A549 (cell line): ENCODE measurements at regions not wholly inside any gene's neighbourhood (a gene's known extent, or its start where the extent isn't known, plus 50 kb on each side); places are given as distances from the start of the nearest gene placed in this dataset.
A peak's percentile ranks its signal among the peaks of the same experiment; 100 is the strongest.

Experiments used
- ATAC-seq, 2 experiments: fragments of 200-7000 bp in 1 of 2; fragments of >200 bp in 1 of 2; cut with Nextera tagmentation in 1 of 2; cut with Tn5 transposase in 1 of 2; 3 replicates each; pipeline versions ENCODE4 v1.8.0 to v1.9.1; 2018 to 2020; ENCODE audit warnings: mild to moderate bottlenecking in 1 of 2, moderate library complexity in 1 of 2
- CTCF ChIA-PET: fragments of 300-600 bp; sonication (Branson Sonifier 250); formaldehyde crosslinking; extraction: SDS; loops from one replicate; lab custom pipeline; 2021; ENCODE audit warnings: antibody characterized with exemption, inconsistent platforms; lab: Yijun Ruan, JAX
- POLR2A ChIA-PET: fragments of 350-600 bp; formaldehyde crosslinking; extraction: SDS; loops from one replicate; lab custom pipeline; 2021; ENCODE audit warnings: antibody characterized with exemption, inconsistent platforms; lab: Yijun Ruan, JAX
- DNase-seq, 2 experiments: peaks; one replicate each; pipeline versions ENCODE4 v3.0.0 to v3.0.0-alpha.2; 2011 to 2016; ENCODE audit warnings: low read depth in 1 of 2, low spot score in 1 of 2
- FAIRE-seq: peaks from 2 replicates; lab custom pipeline; 2011; peaks lifted over from hg19 to GRCh38; lab: Jason Lieb, UNC
- H3K27ac ChIP-seq, 2 experiments: fragments of >200 bp; sonication (Bioruptor Twin); formaldehyde crosslinking; 3 replicates each; pipeline ENCODE4 v1.5.1; 2016 to 2017
- H3K4me1 ChIP-seq: fragments of >200 bp; sonication (Bioruptor Twin); formaldehyde crosslinking; 3 replicates; pipeline ENCODE4 v1.6.1; 2016
- H3K4me2 ChIP-seq: fragments of >200 bp; sonication (Bioruptor Twin); formaldehyde crosslinking; 3 replicates; pipeline ENCODE4 v1.6.1; 2016
- H3K4me3 ChIP-seq: fragments of >200 bp; sonication (Bioruptor Twin); formaldehyde crosslinking; 3 replicates; pipeline ENCODE4 v1.5.1; 2016
- H3K9me3 ChIP-seq: fragments of >200 bp; sonication (Bioruptor Twin); formaldehyde crosslinking; 3 replicates; pipeline ENCODE4 v1.6.1; 2016
- ATOH8 ChIP-seq: fragments of 250-450 bp; sonication (Bioruptor Pico); IDR thresholded peaks from 2 replicates; pipeline ENCODE4 v1.5.0; 2020; ENCODE audit warnings: low read depth, mild to moderate bottlenecking, moderate library complexity
- CBX8 ChIP-seq: fragments of 200-600 bp; sonication (generic); IDR thresholded peaks from 2 replicates; pipeline ENCODE4 v1.6.1; 2016
- CHD4 ChIP-seq: fragments of 200-600 bp; sonication (generic); IDR thresholded peaks from 2 replicates; pipeline ENCODE4 v1.6.1; 2016; ENCODE audit warnings: antibody characterized with exemption, mild to moderate bottlenecking, borderline replicate concordance
- CTCF ChIP-seq: fragments of >200 bp; sonication (Bioruptor Twin); formaldehyde crosslinking; IDR thresholded peaks from 3 replicates; pipeline ENCODE4 v1.5.1; 2016
- EHF ChIP-seq: fragments of 250-450 bp; sonication (Bioruptor Pico); IDR thresholded peaks from 2 replicates; pipeline ENCODE4 v1.5.0; 2020; ENCODE audit warnings: mild to moderate bottlenecking
- ESRRA ChIP-seq: fragments of 150-350 bp; IDR thresholded peaks from 2 replicates; pipeline ENCODE4 v1.6.1; 2014; ENCODE audit warnings: mild to moderate bottlenecking, low read length, borderline replicate concordance
- HES2 ChIP-seq: fragments of >200 bp; sonication (Bioruptor Twin); formaldehyde crosslinking; IDR thresholded peaks from 2 replicates; pipeline ENCODE4 v1.6.1; 2016
- HOXB5 ChIP-seq: fragments of 250-450 bp; sonication (Bioruptor Pico); IDR thresholded peaks from 2 replicates; pipeline ENCODE4 v1.5.0; 2020; ENCODE audit warnings: mild to moderate bottlenecking, moderate library complexity
- JUNB ChIP-seq: fragments of >200 bp; sonication (Bioruptor Twin); formaldehyde crosslinking; IDR thresholded peaks from 2 replicates; pipeline ENCODE4 v1.6.1; 2016
- KDM1A ChIP-seq: fragments of 200-600 bp; sonication (generic); IDR thresholded peaks from 2 replicates; pipeline ENCODE4 v1.6.1; 2016; ENCODE audit warnings: low read depth, mild to moderate bottlenecking
- MAZ ChIP-seq: fragments of 150-350 bp; IDR thresholded peaks from 2 replicates; pipeline ENCODE4 v1.6.1; 2014; ENCODE audit warnings: antibody characterized with exemption, low read depth, low read length, borderline replicate concordance
- MYC ChIP-seq: IDR thresholded peaks from 2 replicates; pipeline ENCODE4 v1.6.1; 2012; ENCODE audit warnings: mild to moderate bottlenecking, inconsistent platforms, low read length, improper control_type of control experiment, borderline replicate concordance
- NPAS2 ChIP-seq: fragments of 250-450 bp; sonication (Bioruptor Pico); IDR thresholded peaks from 2 replicates; pipeline ENCODE4 v1.8.0; 2022; ENCODE audit warnings: mild to moderate bottlenecking, moderate library complexity, borderline replicate concordance
- PBX3 ChIP-seq: IDR thresholded peaks from 2 replicates; pipeline ENCODE4 v1.6.1; 2012
- RAD21 ChIP-seq, 2 experiments: fragments of >200 bp in 1 of 2; sonication (Bioruptor Twin) in 1 of 2; formaldehyde crosslinking in 1 of 2; IDR thresholded peaks in 1 of 2; conservative IDR thresholded peaks in 1 of 2; 2 replicates in 1 of 2; 3 replicates in 1 of 2; pipeline ENCODE4 v1.6.1; 2012 to 2018; ENCODE audit warnings: inconsistent platforms in 1 of 2
- REST ChIP-seq: fragments of 200-600 bp; sonication (generic); IDR thresholded peaks from 2 replicates; pipeline ENCODE4 v1.6.1; 2016; ENCODE audit warnings: antibody characterized with exemption, mild to moderate bottlenecking, moderate library complexity
- TP53 ChIP-seq: fragments of 250-450 bp; sonication (Bioruptor Pico); IDR thresholded peaks from 2 replicates; pipeline ENCODE4 v1.5.0; 2021; ENCODE audit warnings: mild to moderate bottlenecking, moderate library complexity
- ZC3H11A ChIP-seq: fragments of 450-650 bp; IDR thresholded peaks from 2 replicates; pipeline ENCODE4 v1.6.1; 2014; ENCODE audit warnings: antibody characterized with exemption, mild to moderate bottlenecking
- ZFP36 ChIP-seq: fragments of 450-650 bp; IDR thresholded peaks from 2 replicates; pipeline ENCODE4 v1.6.1; 2014; ENCODE audit warnings: borderline replicate concordance; ENCODE audit not compliant: partially characterized antibody
- WGBS: methylation state at CpG from one replicate; pipeline ENCODE4 v1.1.6; 2017; ENCODE audit errors: missing lambda C conversion rate; 5-methylcytosine and 5-hydroxymethylcytosine counted together

- H3K4me2 ChIP-seq, result no peak overlapping the region
- TF ChIP-seq PBX3 (no peak), EHF (CRISPR knock-in tag) (no peak), NPAS2 (CRISPR knock-in tag) (no peak), MYC (no peak), ZFP36 (no peak), CTCF (no peak), REST (no peak), CHD4 (no peak), CBX8 (no peak), ESRRA (no peak), MAZ (no peak), ATOH8 (CRISPR knock-in tag) (no peak), JUNB (no peak), ZC3H11A (no peak), HES2 (no peak), RAD21 (conservative IDR thresholded peaks at IDR 0.05 in 1 of 2, IDR thresholded peaks at IDR 0.05 in 1 of 2) (no peak), KDM1A (no peak), TP53 (CRISPR knock-in tag) (no peak), HOXB5 (CRISPR knock-in tag) (no peak)
- no peak overlapping the region for H3K27ac ChIP-seq
- ChIA-PET POLR2A (no interaction called here), CTCF (interaction anchor here (0.6 to 1.5 kb wide), 7 partner anchors 10 to 146 kb away, joined by 3 read pairs; no protein-coding TSS in a partner anchor)
- H3K4me1 ChIP-seq, result no peaks in the 10 kb centered on the region
- WGBS, result 17% methylated on average over 2 of the region's 2 CpGs
- DNase-seq (no peak), FAIRE-seq (no peak), ATAC-seq (peak in 1 of 2 experiments; percentile 57; a peak in 3 of 6 replicates)
- H3K9me3 ChIP-seq, result no peaks in the 10 kb centered on the region
- H3K4me3 ChIP-seq, result no peak overlapping the region
Measured at GRCh38 chr17:6290488-6291196, 144.3 kb downstream of the AIPL1 start.
